B cell (primary cell): ENCODE measurements at regions not wholly inside any gene's neighbourhood (a gene's known extent, or its start where the extent isn't known, plus 50 kb on each side); places are given as distances from the start of the nearest gene placed in this dataset.

Experiments
- EZH2 ChIP-seq: IDR thresholded peaks from 2 replicates; pipeline ENCODE4 v1.6.1; 2012; ENCODE audit warnings: borderline replicate concordance, low read depth, mild to moderate bottlenecking, moderate library complexity, low read length; ENCODE audit not compliant: insufficient read depth, poor library complexity, severe bottlenecking
- TF ChIP-seq, protein P1 (sequence below): fragments of 200-600 bp; IDR thresholded peaks from one replicate; pipeline ENCODE4 v1.8.0; 2022; ENCODE audit warnings: antibody characterized with exemption, mild to moderate bottlenecking

DNA sequence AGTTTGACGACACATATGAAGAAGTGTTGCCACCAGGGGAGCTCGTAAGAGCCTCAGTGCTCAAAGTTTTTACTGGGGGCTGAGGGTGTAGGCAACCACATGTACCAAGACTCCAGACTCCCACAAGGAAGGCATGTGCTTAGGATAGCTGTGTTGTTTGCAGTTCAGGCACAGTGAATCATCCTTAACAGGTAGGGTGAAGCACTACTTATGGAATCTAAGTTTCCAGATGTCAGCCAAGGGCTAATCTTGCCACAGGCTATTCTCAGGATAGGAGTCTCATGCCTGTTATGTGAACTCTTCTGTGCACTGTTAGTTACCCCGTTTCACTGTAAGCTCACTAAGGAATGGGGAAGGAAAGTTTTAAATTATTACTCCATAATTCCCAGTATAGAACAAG lies 202.6 kb downstream of the TMA16 start:
- TF ChIP-seq, protein P1, sequence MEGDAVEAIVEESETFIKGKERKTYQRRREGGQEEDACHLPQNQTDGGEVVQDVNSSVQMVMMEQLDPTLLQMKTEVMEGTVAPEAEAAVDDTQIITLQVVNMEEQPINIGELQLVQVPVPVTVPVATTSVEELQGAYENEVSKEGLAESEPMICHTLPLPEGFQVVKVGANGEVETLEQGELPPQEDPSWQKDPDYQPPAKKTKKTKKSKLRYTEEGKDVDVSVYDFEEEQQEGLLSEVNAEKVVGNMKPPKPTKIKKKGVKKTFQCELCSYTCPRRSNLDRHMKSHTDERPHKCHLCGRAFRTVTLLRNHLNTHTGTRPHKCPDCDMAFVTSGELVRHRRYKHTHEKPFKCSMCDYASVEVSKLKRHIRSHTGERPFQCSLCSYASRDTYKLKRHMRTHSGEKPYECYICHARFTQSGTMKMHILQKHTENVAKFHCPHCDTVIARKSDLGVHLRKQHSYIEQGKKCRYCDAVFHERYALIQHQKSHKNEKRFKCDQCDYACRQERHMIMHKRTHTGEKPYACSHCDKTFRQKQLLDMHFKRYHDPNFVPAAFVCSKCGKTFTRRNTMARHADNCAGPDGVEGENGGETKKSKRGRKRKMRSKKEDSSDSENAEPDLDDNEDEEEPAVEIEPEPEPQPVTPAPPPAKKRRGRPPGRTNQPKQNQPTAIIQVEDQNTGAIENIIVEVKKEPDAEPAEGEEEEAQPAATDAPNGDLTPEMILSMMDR: no peak
- no peak for TF ChIP-seq EZH2
